Epidermal melanocyte (primary cell): ENCODE measurements at regions not wholly inside any gene's neighbourhood (a gene's known extent, or its start where the extent isn't known, plus 50 kb on each side); places are given as distances from the start of the nearest gene placed in this dataset.

Experiments
- DNase-seq: peaks from one replicate; pipeline ENCODE4 v3.0.0; 2011; ENCODE audit warnings: low spot score; ENCODE audit not compliant: insufficient read length

- no peak for DNase-seq
Measured at GRCh38 chr5:116631147-116631546, 56.5 kb upstream of the SEMA6A start.

DNA sequence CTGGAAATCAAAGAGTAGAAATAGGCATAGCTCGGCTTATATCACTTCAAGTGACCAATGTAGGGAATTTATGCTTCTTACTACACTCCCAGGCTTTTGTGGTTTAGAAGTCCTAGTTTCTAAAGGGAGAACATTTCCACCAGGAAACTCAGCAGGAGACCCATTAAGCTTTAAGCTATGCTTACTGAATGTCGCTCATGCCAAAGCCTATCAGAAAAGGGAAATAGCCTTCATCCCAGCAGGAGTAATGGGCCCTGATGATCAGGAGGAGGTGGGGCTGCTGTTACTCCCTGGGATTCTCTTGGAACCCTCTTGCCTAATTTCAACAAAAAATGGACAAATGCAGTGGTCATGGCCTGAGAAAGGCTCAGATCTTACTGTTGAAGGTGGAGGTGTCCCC lies 54.5 kb upstream of the SEMA6A start:
- DNase-seq: no peak

DNA sequence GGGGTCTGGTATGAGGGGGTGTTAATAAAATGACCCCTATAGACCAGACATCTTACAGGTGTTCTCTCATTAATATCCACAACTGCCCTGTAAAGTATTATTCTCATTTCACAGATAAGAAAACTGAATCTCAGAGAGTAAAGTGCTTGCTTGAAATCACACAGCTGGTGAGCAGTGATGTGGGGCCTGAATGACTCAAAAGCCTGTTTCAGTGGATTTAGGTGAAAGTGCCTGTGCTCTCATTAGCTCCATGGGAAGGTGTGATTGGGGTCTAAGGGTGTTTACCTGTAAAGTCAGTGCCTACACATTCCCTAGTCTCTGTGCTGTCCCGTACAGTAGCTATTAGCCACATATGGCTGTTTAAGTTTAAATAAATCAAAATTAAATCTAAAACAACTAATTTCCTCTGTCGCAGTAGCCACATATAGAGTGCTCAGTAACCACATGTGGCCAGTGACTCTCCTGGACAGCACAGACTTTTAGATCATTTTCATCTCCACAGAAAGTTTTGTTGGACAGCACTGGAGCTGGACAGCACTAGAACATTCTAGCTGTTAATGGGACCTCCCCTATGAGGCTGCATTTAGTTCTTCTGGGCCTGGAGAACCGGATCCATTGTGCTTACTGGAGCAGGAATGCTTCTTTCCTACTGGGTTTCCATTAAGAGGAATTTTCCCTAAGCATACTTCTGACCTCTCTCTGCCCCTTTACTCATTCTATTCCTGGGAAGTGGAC lies 52.5 kb upstream of the SEMA6A start:
- no peak for DNase-seq

GRCh38 chr5:116626272-116626723 lies 51.7 kb upstream of the SEMA6A start:
- DNase-seq: no peak
